ENCODE measurements at regions not wholly inside any gene's neighbourhood (a gene's known extent, or its start where the extent isn't known, plus 50 kb on each side); places are given as distances from the start of the nearest gene placed in this dataset.

GRCh38 chr1:222898191-222898527, 83.3 kb downstream of the DISP1 start:
- TF ChIP-seq CTCF (IDR thresholded peaks at IDR 0.05) (no peak), POLR2A (IDR thresholded peaks at IDR 0.05) (no peak), POLR2AphosphoS5 (IDR thresholded peaks at IDR 0.05) (no peak), EP300 (IDR thresholded peaks at IDR 0.05) (no peak)

Measured in suprapubic skin (tissue), 4 donors.